BJ (cell line): ENCODE measurements at regions not wholly inside any gene's neighbourhood (a gene's known extent, or its start where the extent isn't known, plus 50 kb on each side); places are given as distances from the start of the nearest gene placed in this dataset.

Experiments used
- CTCF ChIA-PET: fragments of 350-600 bp; formaldehyde crosslinking; extraction: SDS; loops from one replicate; lab custom pipeline; 2021; ENCODE audit warnings: antibody characterized with exemption, inconsistent platforms; lab: Yijun Ruan, JAX
- POLR2A ChIA-PET: fragments of 300-600 bp; sonication (Branson Sonifier 250); formaldehyde crosslinking; extraction: SDS; loops from one replicate; lab custom pipeline; 2021; ENCODE audit warnings: antibody characterized with exemption; lab: Charles Lee
- DNase-seq: peaks from one replicate; pipeline ENCODE4 v3.0.0-alpha.2; 2011; ENCODE audit warnings: low read depth
- H3K27me3 ChIP-seq: 2 replicates; pipeline ENCODE4 v1.6.0; 2011; ENCODE audit warnings: low read length; ENCODE audit not compliant: control insufficient read depth, insufficient read depth
- H3K36me3 ChIP-seq: 2 replicates; pipeline ENCODE4 v1.5.1; 2011; ENCODE audit warnings: low read length; ENCODE audit not compliant: control insufficient read depth, insufficient read depth
- H3K4me3 ChIP-seq: 2 replicates; pipeline ENCODE4 v1.5.1; 2011; ENCODE audit warnings: low read depth, mild to moderate bottlenecking, control low read depth, low read length
- TF ChIP-seq, protein P1 (sequence below): IDR thresholded peaks from 2 replicates; pipeline ENCODE4 v1.5.1; 2011; ENCODE audit warnings: low read depth, mild to moderate bottlenecking, control low read depth, inconsistent platforms, low read length, moderate library complexity; ENCODE audit not compliant: insufficient read depth

DNA sequence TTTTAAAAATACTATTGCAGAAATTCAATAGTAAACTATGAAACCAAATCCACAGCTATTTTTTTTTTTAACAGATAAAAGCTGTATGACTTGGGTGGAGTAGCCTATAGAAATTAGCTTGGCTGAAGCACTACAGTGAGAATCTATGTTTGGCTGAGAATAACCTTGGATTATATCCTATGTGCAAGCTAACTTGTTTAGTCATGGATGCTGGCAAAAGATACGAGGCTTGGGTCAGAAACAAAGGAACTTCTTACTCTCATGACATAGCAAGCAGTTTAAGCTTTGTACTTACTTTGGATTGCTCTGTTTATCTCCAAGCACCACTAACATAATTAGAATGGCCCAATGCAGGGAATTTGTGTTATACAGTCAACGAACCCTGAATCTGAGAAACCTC, 119.2 kb upstream of the GRID2 start:
- no peak overlapping the region for H3K4me3 ChIP-seq
- TF ChIP-seq, protein P1, sequence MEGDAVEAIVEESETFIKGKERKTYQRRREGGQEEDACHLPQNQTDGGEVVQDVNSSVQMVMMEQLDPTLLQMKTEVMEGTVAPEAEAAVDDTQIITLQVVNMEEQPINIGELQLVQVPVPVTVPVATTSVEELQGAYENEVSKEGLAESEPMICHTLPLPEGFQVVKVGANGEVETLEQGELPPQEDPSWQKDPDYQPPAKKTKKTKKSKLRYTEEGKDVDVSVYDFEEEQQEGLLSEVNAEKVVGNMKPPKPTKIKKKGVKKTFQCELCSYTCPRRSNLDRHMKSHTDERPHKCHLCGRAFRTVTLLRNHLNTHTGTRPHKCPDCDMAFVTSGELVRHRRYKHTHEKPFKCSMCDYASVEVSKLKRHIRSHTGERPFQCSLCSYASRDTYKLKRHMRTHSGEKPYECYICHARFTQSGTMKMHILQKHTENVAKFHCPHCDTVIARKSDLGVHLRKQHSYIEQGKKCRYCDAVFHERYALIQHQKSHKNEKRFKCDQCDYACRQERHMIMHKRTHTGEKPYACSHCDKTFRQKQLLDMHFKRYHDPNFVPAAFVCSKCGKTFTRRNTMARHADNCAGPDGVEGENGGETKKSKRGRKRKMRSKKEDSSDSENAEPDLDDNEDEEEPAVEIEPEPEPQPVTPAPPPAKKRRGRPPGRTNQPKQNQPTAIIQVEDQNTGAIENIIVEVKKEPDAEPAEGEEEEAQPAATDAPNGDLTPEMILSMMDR: no peak
- H3K27me3 ChIP-seq: no peaks in the 10 kb centered on the region
- no peak for DNase-seq
- CTCF ChIA-PET: no interaction called here
- POLR2A ChIA-PET: no interaction called here
- no peaks in the 10 kb centered on the region for H3K36me3 ChIP-seq

DNA sequence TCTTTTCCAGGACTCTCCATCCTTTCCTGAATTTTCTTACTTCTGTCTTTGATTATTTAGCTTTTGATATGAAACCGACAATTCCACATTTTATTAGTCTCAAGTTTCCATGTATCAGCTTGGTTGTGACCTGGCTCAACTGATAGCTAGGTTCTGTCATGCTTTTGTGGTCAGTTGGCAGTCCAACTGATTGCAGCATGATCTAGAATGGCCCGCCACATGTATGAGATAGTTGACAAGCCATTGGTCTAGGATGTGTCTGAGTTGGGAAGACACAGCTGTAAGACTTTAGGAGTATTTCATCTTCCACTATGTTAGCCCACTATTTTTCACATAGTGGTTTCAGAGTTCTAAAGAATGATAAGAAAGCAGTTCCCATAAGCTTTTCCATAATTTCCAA, 117.5 kb upstream of the GRID2 start:
- CTCF ChIA-PET: no interaction called here
- DNase-seq: no peak
- POLR2A ChIA-PET: no interaction called here
- H3K36me3 ChIP-seq: no peaks in the 10 kb centered on the region
- no peak overlapping the region for H3K4me3 ChIP-seq
- H3K27me3 ChIP-seq: no peaks in the 10 kb centered on the region
- TF ChIP-seq, protein P1: no peak

DNA sequence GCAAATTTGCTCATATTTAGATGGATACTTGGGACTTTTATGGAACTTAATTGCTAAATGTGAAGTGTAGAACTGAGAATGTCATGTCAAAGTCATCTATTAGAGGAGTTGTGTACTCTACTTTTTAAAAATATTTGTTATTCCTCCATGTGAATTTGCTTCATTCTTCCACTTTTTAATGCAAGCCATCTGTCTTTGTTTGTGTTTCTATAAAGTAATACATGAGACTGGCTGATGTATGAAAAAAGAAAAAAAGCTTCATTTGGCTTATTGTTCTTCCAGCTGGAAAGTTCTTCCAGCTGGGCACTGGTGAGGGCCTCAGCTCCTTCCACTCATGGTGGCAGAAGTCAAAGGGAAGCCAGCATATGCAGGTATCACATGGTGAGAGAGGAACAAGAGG, 114.6 kb upstream of the GRID2 start:
- Histone ChIP-seq H3K27me3 (no peaks in the 10 kb centered on the region), H3K36me3 (no peaks in the 10 kb centered on the region), H3K4me3 (no peak overlapping the region)
- POLR2A ChIA-PET: no interaction called here
- CTCF ChIA-PET: no interaction called here
- TF ChIP-seq, protein P1: no peak
- no peak for DNase-seq

DNA sequence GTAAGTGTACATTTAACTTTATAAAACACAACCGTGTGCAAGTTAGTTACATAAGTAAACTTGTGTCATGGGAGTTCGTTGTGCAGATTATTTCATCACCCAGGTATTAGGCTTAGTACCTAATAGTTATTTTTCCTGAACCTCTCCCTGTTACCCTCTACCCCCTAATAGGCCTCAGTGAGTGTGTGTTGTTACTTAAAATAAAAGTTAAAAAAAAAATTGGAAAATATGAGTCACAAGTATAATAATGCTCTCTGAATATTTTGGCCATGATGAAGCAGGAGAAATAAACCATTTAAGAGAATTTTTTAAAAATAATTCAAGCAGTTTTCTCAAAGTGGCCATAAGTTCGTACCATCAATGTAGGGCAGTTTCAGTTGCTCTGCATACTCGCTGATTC, 105.1 kb upstream of the GRID2 start:
- DNase-seq: no peak
- TF ChIP-seq, protein P1: no peak

DNA sequence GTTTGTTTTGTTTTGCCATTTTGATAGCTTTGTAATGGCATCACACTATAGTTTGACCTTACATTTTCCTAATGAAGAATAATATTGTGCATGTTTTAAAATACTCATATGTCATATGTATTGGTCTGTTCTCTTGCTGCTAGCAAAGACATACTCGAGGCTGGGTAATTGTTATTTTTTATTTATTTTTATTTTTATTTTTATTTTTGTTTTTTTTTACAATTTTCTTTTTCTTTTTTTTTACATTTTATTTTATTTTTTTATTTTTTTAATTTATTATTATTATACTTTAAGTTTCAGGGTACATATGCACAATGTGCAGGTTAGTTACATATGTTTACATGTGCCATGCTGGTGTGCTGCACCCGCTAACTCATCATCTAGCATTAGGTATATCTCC, 104.6 kb upstream of the GRID2 start:
- H3K27me3 ChIP-seq: no peaks in the 10 kb centered on the region
- no peaks in the 10 kb centered on the region for H3K36me3 ChIP-seq
- DNase-seq: no peak
- ChIA-PET POLR2A (no interaction called here), CTCF (no interaction called here)
- no peak overlapping the region for H3K4me3 ChIP-seq
- TF ChIP-seq, protein P1: no peak

More for the DNA sequence above, 105.1 kb upstream of the GRID2 start:
- Histone ChIP-seq H3K36me3 (no peaks in the 10 kb centered on the region), H3K27me3 (no peaks in the 10 kb centered on the region), H3K4me3 (no peak overlapping the region)
- CTCF ChIA-PET: no interaction called here
- POLR2A ChIA-PET: no interaction called here
